ENCODE measurements at regions not wholly inside any gene's neighbourhood (a gene's known extent, or its start where the extent isn't known, plus 50 kb on each side); places are given as distances from the start of the nearest gene placed in this dataset.

DNA sequence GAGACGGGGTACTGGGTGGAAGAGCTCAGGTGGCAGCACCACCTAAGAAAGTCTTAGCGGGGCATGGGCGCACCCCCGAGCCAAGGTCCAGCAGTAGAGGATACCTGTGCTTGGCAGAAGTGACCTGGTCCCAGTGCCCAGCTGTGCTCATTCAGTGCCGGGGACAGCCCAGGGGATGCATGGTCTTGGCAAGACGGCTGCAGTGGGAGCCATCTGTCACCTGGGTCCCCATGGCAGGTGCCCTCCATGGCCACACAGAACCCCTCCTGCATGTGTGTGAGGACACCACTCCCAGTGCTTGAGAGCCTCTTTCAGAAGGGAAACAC is 664.7 kb downstream of the QKI start:
- TF ChIP-seq, protein P1, sequence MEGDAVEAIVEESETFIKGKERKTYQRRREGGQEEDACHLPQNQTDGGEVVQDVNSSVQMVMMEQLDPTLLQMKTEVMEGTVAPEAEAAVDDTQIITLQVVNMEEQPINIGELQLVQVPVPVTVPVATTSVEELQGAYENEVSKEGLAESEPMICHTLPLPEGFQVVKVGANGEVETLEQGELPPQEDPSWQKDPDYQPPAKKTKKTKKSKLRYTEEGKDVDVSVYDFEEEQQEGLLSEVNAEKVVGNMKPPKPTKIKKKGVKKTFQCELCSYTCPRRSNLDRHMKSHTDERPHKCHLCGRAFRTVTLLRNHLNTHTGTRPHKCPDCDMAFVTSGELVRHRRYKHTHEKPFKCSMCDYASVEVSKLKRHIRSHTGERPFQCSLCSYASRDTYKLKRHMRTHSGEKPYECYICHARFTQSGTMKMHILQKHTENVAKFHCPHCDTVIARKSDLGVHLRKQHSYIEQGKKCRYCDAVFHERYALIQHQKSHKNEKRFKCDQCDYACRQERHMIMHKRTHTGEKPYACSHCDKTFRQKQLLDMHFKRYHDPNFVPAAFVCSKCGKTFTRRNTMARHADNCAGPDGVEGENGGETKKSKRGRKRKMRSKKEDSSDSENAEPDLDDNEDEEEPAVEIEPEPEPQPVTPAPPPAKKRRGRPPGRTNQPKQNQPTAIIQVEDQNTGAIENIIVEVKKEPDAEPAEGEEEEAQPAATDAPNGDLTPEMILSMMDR (IDR thresholded peaks at IDR 0.05; ENCODE audit: poor library complexity, severe bottlenecking) = no peak
- TF ChIP-seq POLR2AphosphoS5 (IDR thresholded peaks at IDR 0.05) (no peak), MXI1 (conservative IDR thresholded peaks at IDR 0.05; ENCODE audit: poor library complexity, severe bottlenecking) (no peak), SMC3 (conservative IDR thresholded peaks at IDR 0.05; ENCODE audit: poor library complexity) (no peak), TAF1 (IDR thresholded peaks at IDR 0.05; ENCODE audit: low read depth) (no peak), EZH2 (IDR thresholded peaks at IDR 0.05; ENCODE audit: borderline replicate concordance, insufficient read depth, low read length, poor library complexity, severe bottlenecking) (no peak), EP300 (conservative IDR thresholded peaks at IDR 0.05; ENCODE audit: poor library complexity, severe bottlenecking) (no peak), RAD21 (conservative IDR thresholded peaks at IDR 0.05) (no peak)
- TF ChIP-seq, protein P2, sequence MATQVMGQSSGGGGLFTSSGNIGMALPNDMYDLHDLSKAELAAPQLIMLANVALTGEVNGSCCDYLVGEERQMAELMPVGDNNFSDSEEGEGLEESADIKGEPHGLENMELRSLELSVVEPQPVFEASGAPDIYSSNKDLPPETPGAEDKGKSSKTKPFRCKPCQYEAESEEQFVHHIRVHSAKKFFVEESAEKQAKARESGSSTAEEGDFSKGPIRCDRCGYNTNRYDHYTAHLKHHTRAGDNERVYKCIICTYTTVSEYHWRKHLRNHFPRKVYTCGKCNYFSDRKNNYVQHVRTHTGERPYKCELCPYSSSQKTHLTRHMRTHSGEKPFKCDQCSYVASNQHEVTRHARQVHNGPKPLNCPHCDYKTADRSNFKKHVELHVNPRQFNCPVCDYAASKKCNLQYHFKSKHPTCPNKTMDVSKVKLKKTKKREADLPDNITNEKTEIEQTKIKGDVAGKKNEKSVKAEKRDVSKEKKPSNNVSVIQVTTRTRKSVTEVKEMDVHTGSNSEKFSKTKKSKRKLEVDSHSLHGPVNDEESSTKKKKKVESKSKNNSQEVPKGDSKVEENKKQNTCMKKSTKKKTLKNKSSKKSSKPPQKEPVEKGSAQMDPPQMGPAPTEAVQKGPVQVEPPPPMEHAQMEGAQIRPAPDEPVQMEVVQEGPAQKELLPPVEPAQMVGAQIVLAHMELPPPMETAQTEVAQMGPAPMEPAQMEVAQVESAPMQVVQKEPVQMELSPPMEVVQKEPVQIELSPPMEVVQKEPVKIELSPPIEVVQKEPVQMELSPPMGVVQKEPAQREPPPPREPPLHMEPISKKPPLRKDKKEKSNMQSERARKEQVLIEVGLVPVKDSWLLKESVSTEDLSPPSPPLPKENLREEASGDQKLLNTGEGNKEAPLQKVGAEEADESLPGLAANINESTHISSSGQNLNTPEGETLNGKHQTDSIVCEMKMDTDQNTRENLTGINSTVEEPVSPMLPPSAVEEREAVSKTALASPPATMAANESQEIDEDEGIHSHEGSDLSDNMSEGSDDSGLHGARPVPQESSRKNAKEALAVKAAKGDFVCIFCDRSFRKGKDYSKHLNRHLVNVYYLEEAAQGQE (IDR thresholded peaks at IDR 0.05; ENCODE audit: borderline replicate concordance) = no peak

Measured in neural cell (in vitro differentiated cells).